NCI-H2227 treated with DMSO at 0.1 percent for 48 hours (cell line): ENCODE measurements at regions not wholly inside any gene's neighbourhood (a gene's known extent, or its start where the extent isn't known, plus 50 kb on each side); places are given as distances from the start of the nearest gene placed in this dataset.
"Not testable (repeated sequence)": the region's sequence is repeated elsewhere in the genome, so short reads cannot be mapped to it uniquely, and the experiment has no call there.

Experiments
- DNase-seq: peaks from one replicate; lab custom pipeline; 2025; lab: John Stamatoyannopoulos, UW

DNA sequence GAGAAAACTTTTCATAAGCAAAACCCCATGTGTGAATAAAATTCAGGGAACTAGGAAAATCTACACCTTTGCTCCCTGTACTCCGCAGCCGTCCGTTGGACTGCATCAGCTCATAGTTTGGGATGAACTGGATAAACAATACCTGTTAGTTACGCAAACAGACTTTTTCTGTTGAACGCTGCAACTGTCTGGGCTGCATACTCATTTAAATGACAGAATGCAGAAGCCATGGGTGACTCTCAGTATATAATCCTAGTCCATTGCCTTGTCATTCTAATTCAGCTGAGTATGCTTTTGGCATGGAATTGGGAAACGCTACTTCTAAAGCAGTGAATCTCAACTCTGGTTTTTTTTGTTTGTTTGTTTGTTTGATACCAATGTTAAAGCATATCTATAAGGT, 151.6 kb downstream of the SLITRK1 start:
- DNase-seq = no peak

GRCh38 chr13:83722443-83722842, 159.8 kb downstream of the SLITRK1 start:
- no peak for DNase-seq

DNA sequence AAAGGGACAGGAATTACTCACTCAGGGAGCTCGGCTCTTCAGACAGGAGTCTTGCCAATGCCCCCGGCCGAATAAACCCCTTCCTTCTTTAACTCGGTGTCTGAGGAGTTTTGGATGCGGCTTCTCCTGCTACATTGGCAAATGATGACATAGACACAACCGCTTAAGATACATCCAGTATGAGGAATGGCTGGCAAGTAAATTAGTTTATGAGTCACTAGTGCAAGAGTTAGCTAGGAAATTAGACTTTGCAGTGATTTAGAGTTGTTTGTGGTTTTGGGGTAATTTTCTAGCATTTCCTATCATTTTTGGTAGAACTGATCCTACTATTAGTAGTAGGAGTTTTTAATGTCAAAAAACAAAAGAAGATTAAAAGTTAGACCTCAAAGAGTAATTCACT, 166.2 kb downstream of the SLITRK1 start:
- DNase-seq = no peak

- no peak for DNase-seq
Observed at GRCh38 chr13:83714236-83714635, 168.0 kb downstream of the SLITRK1 start.

- no peak for DNase-seq
Observed at GRCh38 chr13:83710133-83710515, 172.2 kb downstream of the SLITRK1 start.

DNA sequence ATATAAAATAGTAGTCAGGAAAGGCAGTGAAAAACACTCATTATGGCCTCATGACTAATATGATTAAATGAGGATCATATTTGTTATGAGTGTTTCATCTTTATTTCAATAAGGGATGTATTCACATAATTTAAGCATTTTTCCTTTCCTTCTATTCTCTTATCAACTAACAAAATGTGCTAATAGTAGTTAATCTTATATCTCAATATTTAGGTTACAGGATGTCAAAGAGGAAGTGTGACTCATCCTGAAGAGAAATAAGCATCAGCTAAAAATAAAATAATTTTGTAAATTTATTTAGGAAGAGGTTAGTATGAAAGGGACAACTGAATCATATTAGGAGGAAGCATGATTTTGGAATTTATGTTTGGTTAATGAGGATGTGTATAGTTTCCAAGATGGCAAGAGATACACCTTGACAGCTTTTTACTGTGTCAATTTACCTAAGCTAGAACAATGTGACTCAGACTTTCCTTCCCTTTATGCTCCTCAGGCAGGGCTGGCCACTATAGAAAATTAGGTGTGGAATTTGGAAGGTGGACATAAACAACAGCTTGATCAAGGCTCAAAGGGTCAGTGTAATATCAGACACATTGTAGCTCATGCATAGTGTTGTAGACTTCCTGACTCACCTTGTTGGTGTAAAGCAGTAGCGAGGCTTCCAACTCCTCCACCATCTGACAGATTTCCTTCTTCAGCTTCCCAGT, 172.7 kb downstream of the SLITRK1 start:
- DNase-seq = no peak

- DNase-seq = no peak
Observed at GRCh38 chr13:83702021-83702420, 180.3 kb downstream of the SLITRK1 start.

DNA sequence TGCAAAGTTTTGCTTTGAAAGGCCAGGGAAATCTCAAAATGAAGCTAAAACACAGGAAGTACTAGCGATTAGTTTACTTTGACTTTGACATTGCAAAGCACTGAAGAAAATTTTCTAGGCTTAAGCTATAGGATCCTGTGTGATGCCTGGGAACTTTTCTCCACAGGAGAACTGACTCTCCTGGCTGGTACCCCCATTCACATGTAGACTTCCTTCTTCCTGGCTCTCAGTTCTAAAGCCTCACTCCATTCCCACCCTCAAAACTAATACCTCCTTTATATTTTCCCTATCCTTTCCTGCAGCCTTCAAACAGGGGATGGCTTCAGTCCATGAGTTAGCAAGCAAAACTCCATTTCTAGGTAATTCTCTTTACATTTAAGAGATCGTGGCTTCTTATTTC, 189.5 kb downstream of the SLITRK1 start:
- DNase-seq = no peak

- DNase-seq = no peak
Observed at GRCh38 chr13:83691966-83692365, 190.3 kb downstream of the SLITRK1 start.

DNA sequence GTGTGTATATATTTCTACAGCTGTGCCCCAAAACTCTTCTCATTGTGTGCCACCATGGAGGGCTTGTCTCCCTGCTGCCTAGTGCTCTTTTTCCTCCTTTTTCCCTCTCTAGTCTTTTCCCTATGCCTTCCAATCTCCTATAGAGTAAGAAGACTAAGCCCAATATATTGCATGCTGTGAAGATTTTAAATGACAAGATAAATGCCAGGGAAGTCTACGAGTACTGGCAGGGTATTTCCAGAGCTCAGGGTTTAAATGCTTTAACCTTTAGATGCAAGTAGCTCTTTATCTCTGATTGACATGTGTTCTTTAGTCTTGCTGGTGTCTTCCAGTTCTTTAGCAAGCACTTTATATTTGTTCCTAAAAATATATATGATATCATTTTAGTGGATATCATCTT, 200.7 kb downstream of the SLITRK1 start:
- DNase-seq = no peak

GRCh38 chr13:83677985-83678384, 204.3 kb downstream of the SLITRK1 start:
- no peak for DNase-seq

DNA sequence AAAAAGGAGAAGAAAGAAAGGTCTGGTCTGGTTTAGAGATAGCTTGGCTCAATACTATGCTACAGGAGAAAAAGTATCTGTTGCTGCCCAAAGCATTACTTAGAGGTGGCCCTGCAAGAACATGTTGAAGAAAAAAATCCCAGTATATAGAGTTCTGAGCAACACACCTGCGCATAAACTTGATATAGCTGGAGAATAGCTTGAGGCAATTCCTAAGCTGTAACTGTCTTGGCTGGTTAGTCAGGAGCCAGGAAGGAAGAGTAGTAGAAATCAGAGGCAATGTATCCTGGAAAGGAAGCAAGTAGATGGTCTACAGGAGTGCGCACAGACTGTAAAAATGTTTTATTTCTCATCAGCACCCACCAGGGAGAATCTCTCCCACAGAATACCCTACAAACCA, 209.7 kb downstream of the SLITRK1 start:
- no peak for DNase-seq

GRCh38 chr13:83667606-83668005, 214.7 kb downstream of the SLITRK1 start:
- DNase-seq = no peak

- DNase-seq = no peak
Observed at GRCh38 chr13:83666141-83666540, 216.1 kb downstream of the SLITRK1 start.

DNA sequence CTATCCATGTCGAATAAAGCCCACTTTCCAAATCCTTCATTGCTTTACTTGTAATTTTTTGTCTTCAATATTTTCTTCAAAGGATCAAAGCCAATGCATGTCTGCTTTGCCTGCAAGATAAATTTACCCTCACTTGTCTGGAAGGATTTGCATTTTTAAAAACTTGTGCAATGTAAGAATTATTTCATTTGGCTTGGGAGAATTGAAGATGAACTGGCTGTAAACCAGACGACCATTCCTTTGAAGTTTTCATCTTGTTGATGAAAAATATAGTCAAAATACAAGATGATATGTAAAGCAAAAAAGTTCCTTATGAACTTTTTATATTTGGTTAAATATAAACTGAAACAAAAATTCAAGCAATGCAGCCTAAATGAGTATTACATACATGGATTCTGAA, 225.0 kb downstream of the SLITRK1 start:
- no peak for DNase-seq

DNA sequence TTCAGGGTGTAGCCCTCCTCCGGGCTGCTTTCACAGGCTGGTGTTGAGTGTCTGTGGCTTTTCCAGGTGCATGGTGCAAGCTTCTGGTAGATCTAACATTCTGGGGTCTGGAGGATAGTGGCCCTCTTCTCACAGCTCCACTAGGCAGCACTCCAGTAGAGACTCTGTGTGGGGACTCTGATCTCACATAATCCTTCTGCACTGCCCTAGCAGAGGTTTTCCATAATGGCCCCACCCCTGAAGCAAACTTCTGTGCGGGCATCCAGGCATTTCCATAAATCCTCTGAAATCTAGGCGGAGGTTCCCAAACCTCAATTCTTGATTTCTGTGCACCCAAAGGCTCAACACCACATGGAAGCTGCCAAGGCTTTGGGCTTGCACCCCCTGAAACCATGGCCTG, 239.7 kb downstream of the SLITRK1 start:
- DNase-seq = not testable (repeated sequence)

- DNase-seq = no peak
Observed at GRCh38 chr13:83634601-83635000, 247.7 kb downstream of the SLITRK1 start.

GRCh38 chr13:83633746-83634145, 248.5 kb downstream of the SLITRK1 start:
- DNase-seq = no peak

- DNase-seq = no peak
Observed at GRCh38 chr13:83622422-83622784, 259.9 kb downstream of the SLITRK1 start.

GRCh38 chr13:83621765-83622421, 260.4 kb downstream of the SLITRK1 start:
- DNase-seq = no peak

GRCh38 chr13:83620530-83621220, 261.6 kb downstream of the SLITRK1 start:
- DNase-seq = no peak

DNA sequence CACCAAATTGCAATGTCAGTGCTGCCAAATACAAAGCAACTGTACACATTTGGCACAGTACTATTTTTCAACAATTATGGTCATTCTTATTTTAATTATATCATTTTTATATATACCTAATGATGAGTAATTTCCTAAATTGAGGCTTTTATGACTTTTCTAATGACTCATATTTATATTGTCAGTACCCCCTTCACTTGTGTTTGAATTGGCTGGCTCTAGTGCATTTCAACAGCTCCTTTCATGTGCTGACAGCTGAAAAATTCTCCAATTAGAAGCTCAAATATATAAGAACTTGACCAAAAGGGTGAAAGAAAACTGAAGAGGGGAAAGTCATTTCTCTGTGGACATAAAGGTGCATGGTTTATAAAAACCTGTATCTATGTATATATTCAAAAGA, 263.3 kb downstream of the SLITRK1 start:
- DNase-seq = no peak

- DNase-seq = no peak
Observed at GRCh38 chr13:83613524-83613923, 268.8 kb downstream of the SLITRK1 start.
